ENCODE measurements at regions not wholly inside any gene's neighbourhood (a gene's known extent, or its start where the extent isn't known, plus 50 kb on each side); places are given as distances from the start of the nearest gene placed in this dataset.

DNA sequence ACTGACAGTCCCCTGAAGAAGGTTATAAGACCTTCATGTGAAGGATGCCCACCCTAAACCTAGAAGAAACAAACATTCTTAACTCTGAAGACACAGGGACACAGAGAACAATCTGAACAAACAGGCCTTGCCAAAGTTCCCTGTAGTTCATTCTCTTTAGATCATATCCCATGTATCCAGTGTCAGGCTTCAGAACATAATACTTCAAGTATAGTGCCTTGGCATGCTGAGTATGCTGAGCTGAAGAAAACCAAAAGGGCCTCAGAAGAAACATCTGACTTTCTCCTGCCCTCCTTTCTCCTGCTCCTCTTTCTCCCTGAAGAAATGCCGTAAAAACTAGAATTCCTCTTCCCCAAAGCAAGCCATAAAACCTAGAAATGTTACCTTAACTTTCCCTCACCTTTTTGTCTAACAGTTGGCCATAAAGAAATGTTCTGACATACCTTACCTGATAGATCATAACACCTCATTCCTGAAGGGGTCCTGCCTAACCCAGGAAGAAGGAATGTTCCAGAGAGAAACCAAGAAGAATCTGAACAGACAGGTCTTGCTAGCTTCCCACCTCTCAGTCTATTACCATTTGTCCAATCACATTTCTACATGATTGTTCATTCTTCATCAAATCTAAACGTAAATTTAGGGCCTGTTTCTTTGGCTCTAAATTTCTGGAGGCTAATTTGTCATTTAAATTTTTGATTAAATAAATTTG, 160.1 kb upstream of the ZC3H15 start:
- ChIA-PET POLR2A (no interaction called here), CTCF (no interaction called here)
- no peaks in the 10 kb centered on the region for H3K36me3 ChIP-seq (ENCODE audit: control insufficient read depth, insufficient read depth, low read length)
- BruUV-seq (replicated peaks), result no TSS peak
- H3K9me3 ChIP-seq (ENCODE audit: control insufficient read depth, insufficient read depth, low read depth, low read length), result no peaks in the 10 kb centered on the region
- TF ChIP-seq, protein P1, sequence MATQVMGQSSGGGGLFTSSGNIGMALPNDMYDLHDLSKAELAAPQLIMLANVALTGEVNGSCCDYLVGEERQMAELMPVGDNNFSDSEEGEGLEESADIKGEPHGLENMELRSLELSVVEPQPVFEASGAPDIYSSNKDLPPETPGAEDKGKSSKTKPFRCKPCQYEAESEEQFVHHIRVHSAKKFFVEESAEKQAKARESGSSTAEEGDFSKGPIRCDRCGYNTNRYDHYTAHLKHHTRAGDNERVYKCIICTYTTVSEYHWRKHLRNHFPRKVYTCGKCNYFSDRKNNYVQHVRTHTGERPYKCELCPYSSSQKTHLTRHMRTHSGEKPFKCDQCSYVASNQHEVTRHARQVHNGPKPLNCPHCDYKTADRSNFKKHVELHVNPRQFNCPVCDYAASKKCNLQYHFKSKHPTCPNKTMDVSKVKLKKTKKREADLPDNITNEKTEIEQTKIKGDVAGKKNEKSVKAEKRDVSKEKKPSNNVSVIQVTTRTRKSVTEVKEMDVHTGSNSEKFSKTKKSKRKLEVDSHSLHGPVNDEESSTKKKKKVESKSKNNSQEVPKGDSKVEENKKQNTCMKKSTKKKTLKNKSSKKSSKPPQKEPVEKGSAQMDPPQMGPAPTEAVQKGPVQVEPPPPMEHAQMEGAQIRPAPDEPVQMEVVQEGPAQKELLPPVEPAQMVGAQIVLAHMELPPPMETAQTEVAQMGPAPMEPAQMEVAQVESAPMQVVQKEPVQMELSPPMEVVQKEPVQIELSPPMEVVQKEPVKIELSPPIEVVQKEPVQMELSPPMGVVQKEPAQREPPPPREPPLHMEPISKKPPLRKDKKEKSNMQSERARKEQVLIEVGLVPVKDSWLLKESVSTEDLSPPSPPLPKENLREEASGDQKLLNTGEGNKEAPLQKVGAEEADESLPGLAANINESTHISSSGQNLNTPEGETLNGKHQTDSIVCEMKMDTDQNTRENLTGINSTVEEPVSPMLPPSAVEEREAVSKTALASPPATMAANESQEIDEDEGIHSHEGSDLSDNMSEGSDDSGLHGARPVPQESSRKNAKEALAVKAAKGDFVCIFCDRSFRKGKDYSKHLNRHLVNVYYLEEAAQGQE (IDR thresholded peaks at IDR 0.05; ENCODE audit: insufficient read depth in 1 of 2, low read depth in 2 of 2, low read length in 1 of 2), result no peak
- ATAC-seq (no peak), DNase-seq (ENCODE audit: low read depth, low spot score) (no peak)
- H3K4me1 ChIP-seq (ENCODE audit: control insufficient read depth, insufficient read depth, low read length), result no peaks in the 10 kb centered on the region
- no peak overlapping the region for H3K4me3 ChIP-seq (ENCODE audit: low read depth in 2 of 2, low read length in 2 of 2)
- no peak overlapping the region for H3K27ac ChIP-seq (ENCODE audit: low read length)
- no peaks in the 10 kb centered on the region for H3K27me3 ChIP-seq (ENCODE audit: control insufficient read depth, insufficient read depth, low read length)
- in situ Hi-C loops (cut with HindIII; ENCODE audit: low pct_unique_long_range_greater_than_20kb, low sequenced_read_pairs), result no loop called here
- intact Hi-C loops (cut with micrococcal nuclease; ENCODE audit: unreplicated experiment), result no loop called here

- Histone ChIP-seq H3K27me3 (ENCODE audit: control insufficient read depth, insufficient read depth, low read length) (no peaks in the 10 kb centered on the region), H3K36me3 (ENCODE audit: control insufficient read depth, insufficient read depth, low read length) (no peaks in the 10 kb centered on the region), H3K9me3 (ENCODE audit: control insufficient read depth, insufficient read depth, low read depth, low read length) (no peaks in the 10 kb centered on the region), H3K27ac (ENCODE audit: low read length) (no peak overlapping the region), H3K4me3 (ENCODE audit: low read depth in 2 of 2, low read length in 2 of 2) (no peak overlapping the region), H3K4me1 (ENCODE audit: control insufficient read depth, insufficient read depth, low read length) (no peaks in the 10 kb centered on the region)
- no TSS peak for BruUV-seq (replicated peaks)
- no peak for ATAC-seq
- no peak for DNase-seq (ENCODE audit: low read depth, low spot score)
- in situ Hi-C loops (cut with HindIII; ENCODE audit: low pct_unique_long_range_greater_than_20kb, low sequenced_read_pairs) (no loop called here), intact Hi-C loops (cut with micrococcal nuclease; ENCODE audit: unreplicated experiment) (no loop called here)
- CTCF ChIA-PET, result no interaction called here
- POLR2A ChIA-PET, result no interaction called here
- no peak for TF ChIP-seq TCF7L2 (IDR thresholded peaks at IDR 0.05; ENCODE audit: low read depth, low read length)
- TF ChIP-seq, protein P1 (IDR thresholded peaks at IDR 0.05; ENCODE audit: insufficient read depth in 1 of 2, low read depth in 2 of 2, low read length in 1 of 2), result no peak
- TF ChIP-seq SIN3A (IDR thresholded peaks at IDR 0.05; ENCODE audit: borderline replicate concordance, insufficient read depth, low read depth, low read length), result no peak
- TF ChIP-seq POLR2AphosphoS5 (IDR thresholded peaks at IDR 0.05; ENCODE audit: low read depth, low read length), result no peak
- TF ChIP-seq CTCF (IDR thresholded peaks at IDR 0.05), result no peak
Measured at GRCh38 chr2:186327251-186327868, 158.7 kb upstream of the ZC3H15 start.

Measured in Panc1 (cell line).